WERI-Rb-1 (cell line): ENCODE measurements at regions not wholly inside any gene's neighbourhood (a gene's known extent, or its start where the extent isn't known, plus 50 kb on each side); places are given as distances from the start of the nearest gene placed in this dataset.
"Not testable (repeated sequence)": the region's sequence is repeated elsewhere in the genome, so short reads cannot be mapped to it uniquely, and the experiment has no call there.

Experiments used
- DNase-seq: peaks from one replicate; pipeline ENCODE4 v3.0.0-alpha.2; 2020
- H3K27ac ChIP-seq: fragments of 250-450 bp; sonication (Bioruptor Pico); 2 replicates; pipeline ENCODE4 v1.5.1; 2020; ENCODE audit warnings: mild to moderate bottlenecking, moderate library complexity
- H3K27me3 ChIP-seq: fragments of 250-450 bp; sonication (Bioruptor Pico); 2 replicates; pipeline ENCODE4 v1.5.1; 2021; ENCODE audit warnings: mild to moderate bottlenecking, low read depth, moderate library complexity; ENCODE audit not compliant: insufficient read depth, severe bottlenecking
- H3K36me3 ChIP-seq: fragments of 250-450 bp; sonication (Bioruptor Pico); 2 replicates; pipeline ENCODE4 v1.5.1; 2020; ENCODE audit warnings: mild to moderate bottlenecking, moderate library complexity
- H3K4me3 ChIP-seq: 2 replicates; pipeline ENCODE4 v1.5.1; 2011; ENCODE audit warnings: low read depth, mild to moderate bottlenecking, control low read depth, low read length
- H3K9me3 ChIP-seq: fragments of 250-450 bp; sonication (Bioruptor Pico); 2 replicates; pipeline ENCODE4 v1.5.1; 2021; ENCODE audit warnings: mild to moderate bottlenecking, moderate library complexity; ENCODE audit not compliant: severe bottlenecking
- TF ChIP-seq, protein P1 (sequence below): IDR thresholded peaks from 2 replicates; pipeline ENCODE4 v1.5.1; 2011; ENCODE audit warnings: low read depth, mild to moderate bottlenecking, control low read depth, inconsistent platforms, low read length

DNA sequence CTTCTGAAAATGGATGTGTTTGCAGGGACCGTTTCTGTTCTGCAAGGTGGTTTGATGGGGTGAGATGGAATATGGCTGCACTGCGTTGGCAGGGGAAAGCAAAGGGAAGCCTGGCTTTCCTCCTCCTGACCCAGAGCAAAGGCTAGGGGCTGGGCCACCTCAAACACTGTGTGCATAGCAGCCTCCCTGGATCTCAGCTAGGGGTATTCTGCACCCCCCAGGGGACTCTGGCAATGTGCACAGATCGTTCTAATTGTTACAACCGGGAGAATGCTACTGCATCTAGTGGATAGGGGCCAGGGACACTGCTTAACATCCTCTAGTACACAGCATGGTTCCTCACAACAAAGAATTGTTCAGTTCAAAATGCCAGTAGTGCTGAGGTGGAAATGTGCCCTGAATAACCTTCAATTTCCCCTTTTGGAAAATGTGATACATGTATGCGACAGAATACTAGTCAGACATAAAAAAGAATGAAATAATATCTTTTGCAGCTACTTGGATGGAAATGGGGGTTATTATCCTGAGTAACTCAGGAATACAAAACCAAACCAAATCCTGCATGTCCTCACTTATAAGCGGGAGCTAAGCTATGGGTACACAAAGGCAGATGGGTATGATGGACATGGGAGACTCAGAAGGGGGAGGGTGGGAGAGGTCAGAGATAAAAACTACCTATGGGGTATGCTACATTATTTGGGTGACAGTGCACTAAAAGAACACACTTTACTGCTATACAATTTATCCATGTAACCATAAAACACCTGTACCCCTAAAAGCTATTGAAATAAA is 671.2 kb downstream of the UQCRFS1 start:
- Histone ChIP-seq H3K27me3 (peaks cover 64% of the 10 kb centered on the region), H3K9me3 (no peaks in the 10 kb centered on the region), H3K36me3 (no peaks in the 10 kb centered on the region), H3K4me3 (no peak overlapping the region), H3K27ac (no peak overlapping the region)
- TF ChIP-seq, protein P1, sequence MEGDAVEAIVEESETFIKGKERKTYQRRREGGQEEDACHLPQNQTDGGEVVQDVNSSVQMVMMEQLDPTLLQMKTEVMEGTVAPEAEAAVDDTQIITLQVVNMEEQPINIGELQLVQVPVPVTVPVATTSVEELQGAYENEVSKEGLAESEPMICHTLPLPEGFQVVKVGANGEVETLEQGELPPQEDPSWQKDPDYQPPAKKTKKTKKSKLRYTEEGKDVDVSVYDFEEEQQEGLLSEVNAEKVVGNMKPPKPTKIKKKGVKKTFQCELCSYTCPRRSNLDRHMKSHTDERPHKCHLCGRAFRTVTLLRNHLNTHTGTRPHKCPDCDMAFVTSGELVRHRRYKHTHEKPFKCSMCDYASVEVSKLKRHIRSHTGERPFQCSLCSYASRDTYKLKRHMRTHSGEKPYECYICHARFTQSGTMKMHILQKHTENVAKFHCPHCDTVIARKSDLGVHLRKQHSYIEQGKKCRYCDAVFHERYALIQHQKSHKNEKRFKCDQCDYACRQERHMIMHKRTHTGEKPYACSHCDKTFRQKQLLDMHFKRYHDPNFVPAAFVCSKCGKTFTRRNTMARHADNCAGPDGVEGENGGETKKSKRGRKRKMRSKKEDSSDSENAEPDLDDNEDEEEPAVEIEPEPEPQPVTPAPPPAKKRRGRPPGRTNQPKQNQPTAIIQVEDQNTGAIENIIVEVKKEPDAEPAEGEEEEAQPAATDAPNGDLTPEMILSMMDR: no peak
- no peak for DNase-seq

DNA sequence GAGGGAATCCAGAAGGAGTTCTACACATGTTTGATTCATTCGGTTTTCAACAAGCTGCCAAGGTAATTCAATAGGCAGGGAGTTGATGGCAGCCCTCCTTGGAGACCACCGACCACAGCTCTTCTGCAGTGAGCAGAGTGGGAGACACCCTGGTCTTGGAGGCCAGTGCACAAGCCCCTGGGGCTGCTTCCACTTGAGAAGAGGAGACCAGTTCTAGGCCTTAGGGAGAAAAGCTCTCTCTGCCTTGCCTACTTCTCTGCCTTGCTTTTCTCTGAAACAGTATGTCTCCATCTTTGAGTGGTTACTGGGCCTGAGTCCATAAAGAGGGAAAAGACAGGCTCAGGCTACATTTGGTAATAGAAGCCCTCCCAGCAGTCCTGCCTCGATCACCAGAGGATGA is 671.9 kb downstream of the UQCRFS1 start:
- Histone ChIP-seq H3K9me3 (no peaks in the 10 kb centered on the region), H3K4me3 (no peak overlapping the region), H3K27ac (no peak overlapping the region), H3K36me3 (no peaks in the 10 kb centered on the region), H3K27me3 (peaks cover 57% of the 10 kb centered on the region)
- TF ChIP-seq, protein P1: no peak
- DNase-seq: no peak

DNA sequence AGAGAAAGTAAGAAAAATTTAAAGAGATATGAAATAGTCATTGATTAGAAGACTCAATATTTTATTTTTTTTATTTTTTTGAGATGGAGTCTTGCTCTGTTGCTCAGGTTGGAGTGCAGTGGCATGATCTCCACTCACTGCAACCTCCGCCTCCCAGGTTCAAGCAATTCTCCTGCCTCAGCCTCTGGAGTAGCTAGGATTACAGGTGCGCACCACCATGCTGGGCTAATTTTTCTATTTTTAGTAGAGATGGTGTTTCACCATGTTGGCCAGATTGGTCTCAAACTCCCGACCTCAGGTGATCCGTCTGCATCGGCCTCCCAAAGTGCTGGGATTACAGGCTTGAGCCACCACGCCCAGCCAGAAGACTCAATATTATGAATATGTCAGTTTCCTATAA is 672.6 kb downstream of the UQCRFS1 start:
- H3K4me3 ChIP-seq, DNase-seq, H3K9me3 ChIP-seq, H3K36me3 ChIP-seq, H3K27ac ChIP-seq: not testable (repeated sequence)
- H3K27me3 ChIP-seq: peaks cover 51% of the 10 kb centered on the region

DNA sequence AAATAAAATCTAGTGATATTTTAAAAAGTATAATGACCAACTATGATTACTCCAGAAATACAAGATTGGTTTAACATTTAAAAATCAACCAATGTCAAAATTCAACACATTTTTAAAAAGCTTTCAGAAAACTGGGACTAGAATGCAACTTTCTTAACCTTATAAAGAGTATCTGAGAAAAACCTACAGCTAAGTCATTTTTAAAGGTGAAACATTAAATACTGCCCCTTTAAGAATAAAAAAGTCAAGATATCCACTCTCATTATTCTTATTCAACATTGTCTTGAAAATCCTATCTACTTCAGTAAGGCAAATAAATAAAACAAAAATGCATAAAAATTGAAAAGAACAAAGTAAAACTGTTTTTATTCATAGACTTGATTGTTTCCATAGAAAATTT is 673.2 kb downstream of the UQCRFS1 start:
- no peak for DNase-seq
- H3K27me3 ChIP-seq: peaks cover 45% of the 10 kb centered on the region
- no peak overlapping the region for H3K27ac ChIP-seq
- TF ChIP-seq, protein P1: no peak
- H3K9me3 ChIP-seq: no peaks in the 10 kb centered on the region
- no peaks in the 10 kb centered on the region for H3K36me3 ChIP-seq
- no peak overlapping the region for H3K4me3 ChIP-seq

DNA sequence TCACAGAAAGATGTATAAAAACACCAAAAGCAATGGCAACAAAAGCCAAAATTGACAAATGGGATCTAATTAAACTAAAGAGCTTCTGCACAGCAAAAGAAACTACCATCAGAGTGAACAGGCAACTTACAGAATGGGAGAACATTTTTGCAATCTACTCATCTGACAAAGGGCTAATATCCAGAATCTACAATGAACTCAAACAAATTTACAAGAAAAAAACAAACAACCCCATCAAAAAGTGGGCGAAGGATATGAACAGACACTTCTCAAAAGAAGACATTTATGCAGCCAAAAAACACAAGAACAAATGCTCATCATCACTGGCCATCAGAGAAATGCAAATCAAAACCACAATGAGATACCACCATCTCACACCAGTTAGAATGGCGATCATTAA is 674.4 kb downstream of the UQCRFS1 start:
- not testable (repeated sequence) for H3K4me3 ChIP-seq, H3K27ac ChIP-seq, H3K36me3 ChIP-seq, DNase-seq, H3K9me3 ChIP-seq
- peaks cover 36% of the 10 kb centered on the region for H3K27me3 ChIP-seq

DNA sequence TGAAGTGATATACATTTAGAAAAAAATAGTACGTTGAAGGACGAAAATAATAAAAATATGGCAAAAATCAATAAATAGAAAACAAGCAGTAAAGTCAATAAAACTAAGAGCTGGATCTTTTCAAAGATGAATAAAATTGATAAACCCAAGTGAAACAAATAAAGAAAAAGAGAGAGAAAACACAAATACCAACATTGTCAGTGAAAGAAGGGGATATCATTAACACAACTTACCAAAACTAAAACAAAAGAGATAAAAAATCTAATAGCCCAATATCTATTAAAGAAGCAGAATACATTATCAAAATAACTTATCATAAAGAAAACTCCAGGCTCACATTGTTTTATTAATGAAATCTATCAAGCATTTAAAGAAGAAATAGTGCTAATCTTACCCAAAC is 675.1 kb downstream of the UQCRFS1 start:
- H3K27me3 ChIP-seq: peaks cover 37% of the 10 kb centered on the region
- DNase-seq: no peak
- no peaks in the 10 kb centered on the region for H3K36me3 ChIP-seq
- TF ChIP-seq, protein P1: no peak
- no peak overlapping the region for H3K4me3 ChIP-seq
- H3K9me3 ChIP-seq: no peaks in the 10 kb centered on the region
- no peak overlapping the region for H3K27ac ChIP-seq

DNA sequence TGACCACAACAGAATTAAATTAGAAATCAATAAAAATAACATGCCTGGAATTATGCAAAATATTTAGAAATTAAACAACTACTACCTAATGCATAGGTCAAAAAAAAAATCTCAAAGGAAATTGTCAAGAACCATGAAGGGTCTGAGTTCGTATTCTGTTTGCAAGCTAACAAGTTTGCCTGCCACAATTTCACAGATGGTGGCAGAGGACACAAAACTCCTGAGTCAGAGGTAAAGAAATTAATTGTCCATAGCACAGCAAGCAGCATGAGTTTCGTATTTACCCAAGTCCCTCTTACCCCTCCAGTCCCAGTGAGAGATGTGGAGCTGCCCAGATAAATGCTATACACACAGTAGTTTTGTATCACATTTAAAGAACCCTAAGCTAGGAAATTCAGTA is 675.9 kb downstream of the UQCRFS1 start:
- Histone ChIP-seq H3K27ac (no peak overlapping the region), H3K4me3 (no peak overlapping the region), H3K27me3 (peaks cover 29% of the 10 kb centered on the region), H3K9me3 (no peaks in the 10 kb centered on the region), H3K36me3 (no peaks in the 10 kb centered on the region)
- TF ChIP-seq, protein P1: no peak
- no peak for DNase-seq
